ENCODE measurements at regions not wholly inside any gene's neighbourhood (a gene's known extent, or its start where the extent isn't known, plus 50 kb on each side); places are given as distances from the start of the nearest gene placed in this dataset.

- no peak for TF ChIP-seq POLR2A (IDR thresholded peaks at IDR 0.05; ENCODE audit: low read depth, low read length)
Measured at GRCh38 chr2:157934684-157935377, 58.7 kb upstream of the ACVR1 start.

GRCh38 chr2:157933160-157933920 is 57.2 kb upstream of the ACVR1 start:
- no peak for FAIRE-seq
- no peak for TF ChIP-seq POLR2A (IDR thresholded peaks at IDR 0.05; ENCODE audit: low read depth, low read length)

More at GRCh38 chr2:157934684-157935377, 58.7 kb upstream of the ACVR1 start:
- DNase-seq (ENCODE audit: insufficient read length, low spot score) (no peak), FAIRE-seq (no peak)

GRCh38 chr2:157932480-157933159 is 56.5 kb upstream of the ACVR1 start:
- FAIRE-seq (no peak), DNase-seq (ENCODE audit: insufficient read length, low spot score) (no peak)
- TF ChIP-seq POLR2A (IDR thresholded peaks at IDR 0.05; ENCODE audit: low read depth, low read length), result no peak

More at GRCh38 chr2:157933160-157933920, 57.2 kb upstream of the ACVR1 start:
- no peak for DNase-seq (ENCODE audit: insufficient read length, low spot score)

GRCh38 chr2:157931542-157931941 is 55.4 kb upstream of the ACVR1 start:
- no peak for TF ChIP-seq POLR2A (IDR thresholded peaks at IDR 0.05; ENCODE audit: low read depth, low read length)
- DNase-seq (ENCODE audit: insufficient read length, low spot score) (no peak), FAIRE-seq (no peak)

- no peak for TF ChIP-seq POLR2A (IDR thresholded peaks at IDR 0.05; ENCODE audit: low read depth, low read length)
- no peak for FAIRE-seq
Measured at GRCh38 chr2:157930728-157931127, 54.6 kb upstream of the ACVR1 start.

GRCh38 chr2:157929871-157930667 is 53.9 kb upstream of the ACVR1 start:
- TF ChIP-seq POLR2A (IDR thresholded peaks at IDR 0.05; ENCODE audit: low read depth, low read length), result no peak
- FAIRE-seq (no peak), DNase-seq (ENCODE audit: insufficient read length, low spot score) (no peak)

More at GRCh38 chr2:157930728-157931127, 54.6 kb upstream of the ACVR1 start:
- no peak for DNase-seq (ENCODE audit: insufficient read length, low spot score)

GRCh38 chr2:157928372-157928771 is 52.2 kb upstream of the ACVR1 start:
- no peak for TF ChIP-seq POLR2A (IDR thresholded peaks at IDR 0.05; ENCODE audit: low read depth, low read length)
- no peak for DNase-seq (ENCODE audit: insufficient read length, low spot score)
- no peak for FAIRE-seq

- no peak for FAIRE-seq
- DNase-seq (ENCODE audit: insufficient read length, low spot score), result no peak
- TF ChIP-seq POLR2A (IDR thresholded peaks at IDR 0.05; ENCODE audit: low read depth, low read length), result no peak
Measured at GRCh38 chr2:157927155-157927554, 51.0 kb upstream of the ACVR1 start.

Data from H54 (cell line).